ENCODE measurements at regions not wholly inside any gene's neighbourhood (a gene's known extent, or its start where the extent isn't known, plus 50 kb on each side); places are given as distances from the start of the nearest gene placed in this dataset.

DNA sequence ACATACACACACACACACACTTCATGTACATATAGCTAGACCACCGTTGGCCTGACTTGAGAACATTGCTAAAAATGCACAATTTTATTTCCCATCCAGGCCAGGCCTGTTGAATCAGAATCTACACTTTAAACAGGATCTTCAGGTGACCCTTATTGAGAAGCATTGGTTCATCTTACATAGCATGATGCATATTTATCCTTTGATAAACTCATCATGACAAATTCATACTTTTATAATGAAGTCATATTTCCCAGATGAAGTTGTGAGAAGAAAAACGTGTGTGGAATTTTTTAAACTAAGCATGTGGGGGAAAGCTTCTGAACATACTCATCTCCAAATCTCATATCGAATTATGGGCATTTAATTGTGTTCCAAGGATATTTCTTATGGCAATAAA lies 877.7 kb downstream of the MRPL39 start:
- DNase-seq (ENCODE audit: low spot score): no peak

- DNase-seq (ENCODE audit: low spot score): no peak
These were observed 879.4 kb downstream of the MRPL39 start for GRCh38 chr21:24727803-24728440.

GRCh38 chr21:24716281-24716918 lies 890.9 kb downstream of the MRPL39 start:
- DNase-seq (ENCODE audit: low spot score): no peak

GRCh38 chr21:24714646-24715200 lies 892.6 kb downstream of the MRPL39 start:
- no peak for DNase-seq (ENCODE audit: low spot score)

DNA sequence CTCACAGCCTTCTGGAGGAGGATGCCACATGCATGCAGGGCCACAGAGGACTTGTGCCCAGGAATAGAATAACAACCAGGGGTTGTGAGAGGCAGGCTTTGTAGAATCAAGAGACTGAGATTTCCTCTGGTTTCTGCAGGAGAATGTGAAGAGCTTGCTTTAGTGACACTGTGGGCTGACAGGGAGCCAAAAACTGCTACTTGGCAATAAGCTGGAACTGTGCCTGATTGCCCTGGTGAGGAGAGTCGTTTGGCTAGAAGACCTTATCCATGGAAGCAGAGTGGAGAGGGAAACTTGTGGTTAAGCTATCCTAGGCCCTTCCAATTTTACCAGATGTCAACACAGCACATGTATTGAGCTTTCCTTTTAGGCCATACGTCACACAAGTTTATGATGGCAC lies 902.1 kb downstream of the MRPL39 start:
- no peak for DNase-seq (ENCODE audit: low spot score)

DNA sequence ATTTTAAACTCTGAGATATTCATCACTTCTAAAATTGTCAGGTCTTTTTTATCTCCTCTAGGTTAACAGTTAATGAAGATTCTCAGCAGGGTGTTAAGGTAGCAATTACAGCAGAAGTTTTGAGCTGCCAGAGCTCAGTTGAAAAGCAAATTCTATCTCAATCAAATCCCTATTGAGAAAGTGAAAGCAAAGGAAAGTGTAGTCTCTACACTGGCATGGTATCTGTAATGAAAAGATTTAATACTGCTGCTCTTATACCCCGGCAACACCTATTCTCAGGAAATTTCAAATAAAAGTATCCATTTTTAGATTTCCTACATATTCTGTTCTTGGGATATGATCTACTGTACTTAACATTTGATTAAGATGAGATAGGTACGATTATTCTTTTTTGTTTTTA lies 913.5 kb downstream of the MRPL39 start:
- no peak for DNase-seq (ENCODE audit: low spot score)

DNA sequence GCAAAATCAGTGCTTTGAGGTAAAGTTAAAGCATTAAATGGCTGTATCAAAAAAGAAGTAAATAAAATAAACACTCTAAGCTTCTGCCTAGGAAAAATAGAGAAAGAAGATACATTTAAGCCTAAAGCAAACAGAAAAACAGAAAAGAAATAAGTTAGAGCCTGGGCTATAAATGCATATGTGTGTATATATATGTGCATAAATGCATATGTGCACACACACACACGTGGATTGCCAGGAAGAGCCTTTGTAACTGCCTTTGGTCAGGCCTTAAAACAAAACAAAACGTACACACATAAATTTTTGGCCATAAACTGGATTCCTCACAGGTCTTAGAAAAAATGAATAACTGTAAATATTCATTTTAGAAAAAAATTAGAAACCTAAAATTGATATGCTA lies 925.8 kb downstream of the MRPL39 start:
- DNase-seq (ENCODE audit: low spot score): no peak

- DNase-seq (ENCODE audit: low spot score): no peak
These were observed 935.4 kb downstream of the MRPL39 start for GRCh38 chr21:24671901-24672300.

- DNase-seq (ENCODE audit: low spot score): no peak
These were observed 948.4 kb downstream of the MRPL39 start for GRCh38 chr21:24658926-24659325.

DNA sequence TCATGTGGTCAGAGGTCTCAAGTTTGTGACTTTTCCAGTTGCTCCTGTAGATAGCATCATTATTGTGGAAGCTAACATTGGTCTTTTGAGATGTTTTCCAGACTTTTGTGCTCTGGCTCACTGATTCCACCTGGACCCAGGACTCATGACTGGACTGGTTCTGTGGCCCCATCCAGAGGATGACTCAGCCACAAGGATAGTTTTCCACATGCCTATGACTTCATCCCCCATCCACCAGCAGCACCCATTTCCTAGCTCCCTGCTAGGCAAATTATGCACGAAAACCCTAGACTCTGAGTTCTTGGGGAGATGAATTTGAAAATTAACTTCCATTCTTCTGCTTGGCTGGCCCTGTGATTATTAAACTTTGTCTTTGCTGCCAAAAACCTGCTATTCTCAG lies 949.3 kb downstream of the MRPL39 start:
- no peak for DNase-seq (ENCODE audit: low spot score)

DNA sequence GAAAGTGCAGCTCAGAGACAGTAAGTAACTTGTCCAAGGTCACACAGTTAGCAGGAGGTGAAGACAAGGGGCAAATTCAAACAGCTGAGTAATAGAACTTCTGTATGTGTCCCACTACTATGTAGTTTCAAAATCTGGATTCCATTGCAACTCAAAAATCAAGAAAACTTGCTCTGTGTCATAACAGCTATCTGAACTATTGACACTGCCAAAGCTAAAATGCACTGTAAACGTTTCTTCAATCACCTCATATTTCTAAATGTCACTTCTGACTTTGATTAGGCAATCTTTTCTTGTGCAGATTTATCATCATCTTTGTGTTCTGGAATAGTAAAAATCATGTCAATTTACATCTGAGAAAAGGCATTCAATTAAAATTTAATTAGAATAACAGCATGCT lies 957.6 kb downstream of the MRPL39 start:
- no peak for DNase-seq (ENCODE audit: low spot score)

DNA sequence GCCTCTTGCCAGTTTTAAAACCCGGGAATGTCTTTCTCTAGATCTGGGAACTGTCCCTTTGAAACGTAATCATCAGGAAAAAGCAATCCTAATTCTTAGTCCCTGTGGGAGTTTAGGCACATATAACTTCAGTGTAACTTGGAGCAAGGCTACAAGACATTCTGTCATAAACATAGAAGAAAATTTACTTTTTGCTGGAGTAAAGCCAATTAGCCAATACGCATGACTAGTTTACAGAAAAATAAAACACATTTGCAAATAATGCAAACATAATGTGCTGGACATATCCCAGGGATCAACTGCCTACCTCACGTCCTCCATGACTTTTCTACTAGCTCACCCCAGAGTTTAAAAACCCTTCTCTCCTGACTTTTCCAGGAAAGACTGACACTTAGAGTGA lies 970.6 kb downstream of the MRPL39 start:
- no peak for DNase-seq (ENCODE audit: low spot score)

DNA sequence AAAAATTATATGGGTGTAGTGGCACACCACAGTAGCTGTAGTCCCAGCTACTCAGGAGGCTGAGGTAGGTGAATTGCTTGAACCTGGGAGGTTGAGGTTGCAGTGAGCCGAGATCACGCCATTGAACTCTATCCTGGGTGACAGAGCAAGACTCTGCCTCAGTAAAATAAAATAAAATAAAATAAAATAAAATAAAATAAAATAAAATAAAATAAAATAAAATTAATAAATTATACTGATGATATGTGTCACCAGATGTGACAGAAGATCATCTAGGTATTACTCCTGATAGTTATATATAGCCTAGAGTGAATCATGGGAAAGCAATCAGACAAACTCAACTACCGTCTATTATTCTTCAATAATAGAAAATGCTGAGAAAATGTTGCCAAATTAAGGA lies 972.5 kb downstream of the MRPL39 start:
- no peak for DNase-seq (ENCODE audit: low spot score)

DNA sequence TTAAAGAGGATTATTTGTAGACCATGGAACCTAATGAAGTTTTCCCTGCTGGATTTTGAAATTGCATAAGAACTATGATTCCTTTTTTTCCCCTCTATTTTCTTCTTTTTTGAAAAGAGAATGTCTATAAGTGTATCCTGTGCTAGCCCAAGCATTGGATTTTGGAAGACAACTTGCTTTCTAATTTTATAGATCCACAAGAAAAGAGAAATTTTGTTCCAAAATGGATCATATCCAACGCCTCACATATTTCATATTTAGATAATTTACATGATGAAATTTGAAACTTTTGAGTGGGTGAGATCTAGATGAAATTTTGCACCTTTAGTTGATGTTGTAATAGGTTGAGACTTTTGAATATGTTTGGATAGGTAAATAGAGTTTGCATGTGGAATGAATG lies 978.7 kb downstream of the MRPL39 start:
- DNase-seq (ENCODE audit: low spot score): no peak

- no peak for DNase-seq (ENCODE audit: low spot score)
These were observed 979.2 kb downstream of the MRPL39 start for GRCh38 chr21:24628046-24628445.

DNA sequence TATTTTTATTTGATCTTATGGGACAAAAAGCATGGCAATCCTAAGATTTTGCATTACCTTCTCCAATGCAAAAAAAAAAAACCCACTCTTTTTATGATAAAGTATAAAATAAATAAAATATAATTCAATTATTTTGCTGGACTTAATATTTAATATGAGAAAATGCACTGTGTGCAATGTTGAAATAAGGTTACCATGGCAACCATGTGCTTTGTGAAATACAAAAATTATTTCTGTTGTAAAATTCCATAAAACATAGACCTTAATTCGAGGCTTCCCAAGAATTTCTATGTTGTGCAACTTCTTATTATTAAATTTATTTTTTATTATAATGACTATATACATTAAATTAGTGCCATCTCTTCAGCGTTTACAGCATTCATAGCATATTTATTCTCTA lies 989.5 kb downstream of the MRPL39 start:
- no peak for DNase-seq (ENCODE audit: low spot score)

- DNase-seq (ENCODE audit: low spot score): peak; percentile 12
These were observed 1013.2 kb downstream of the MRPL39 start for GRCh38 chr21:24594082-24594481.

- no peak for DNase-seq (ENCODE audit: low spot score)
These were observed 1017.0 kb downstream of the MRPL39 start for GRCh38 chr21:24590261-24590660.

DNA sequence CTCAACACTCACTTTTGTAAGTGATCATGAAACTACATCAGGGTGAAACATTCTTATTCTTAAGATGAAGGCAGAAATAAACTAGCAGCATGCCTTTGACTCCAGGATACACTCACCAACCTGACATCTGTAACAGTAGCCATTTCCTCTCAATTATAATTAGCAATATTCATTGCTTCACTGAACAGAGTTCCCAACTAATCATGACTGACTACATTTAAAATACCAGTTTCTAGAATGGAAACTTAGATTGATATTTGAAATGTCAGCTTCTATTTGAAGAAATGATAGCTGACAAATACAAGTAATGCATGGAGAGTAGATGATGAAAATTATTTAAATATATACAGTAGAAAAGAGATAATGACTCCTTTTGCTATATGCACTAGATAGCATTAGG lies 1023.8 kb downstream of the MRPL39 start:
- DNase-seq (ENCODE audit: low spot score): no peak

GRCh38 chr21:24577301-24577700 lies 1030.0 kb downstream of the MRPL39 start:
- no peak for DNase-seq (ENCODE audit: low spot score)

GRCh38 chr21:24561291-24561690 lies 1046.0 kb downstream of the MRPL39 start:
- no peak for DNase-seq (ENCODE audit: low spot score)

GRCh38 chr21:24552491-24552890 lies 1054.8 kb downstream of the MRPL39 start:
- no peak for DNase-seq (ENCODE audit: low spot score)

DNA sequence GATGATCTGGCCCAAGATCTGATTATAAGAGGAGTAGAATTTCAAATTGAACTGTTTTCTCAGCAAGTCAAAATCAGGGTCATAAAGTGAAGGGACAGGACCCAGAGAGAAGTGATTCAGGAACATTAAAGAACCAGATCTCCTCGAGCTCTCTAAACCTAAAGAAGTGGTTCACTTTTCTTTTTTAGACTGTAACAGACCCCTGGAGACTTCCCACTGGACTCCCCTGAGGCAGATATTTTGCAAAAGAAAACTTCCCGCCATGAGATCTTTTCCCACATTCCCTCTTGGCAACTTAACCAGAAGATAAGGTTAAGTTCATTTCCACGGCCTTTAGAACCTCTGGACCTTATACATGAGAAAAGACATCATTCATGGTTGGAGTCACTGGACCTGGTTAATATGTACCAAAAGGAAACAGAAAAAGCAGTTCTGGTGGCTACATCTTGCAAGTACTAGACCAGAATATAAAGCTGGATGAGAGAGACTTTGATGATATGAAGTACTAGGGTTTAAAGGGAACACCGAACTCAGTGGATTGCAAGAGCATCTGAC lies 1061.4 kb downstream of the MRPL39 start:
- no peak for DNase-seq (ENCODE audit: low spot score)

Data from D341Med (cell line).